Smooth muscle cell (in vitro differentiated cells): ENCODE measurements at regions not wholly inside any gene's neighbourhood (a gene's known extent, or its start where the extent isn't known, plus 50 kb on each side); places are given as distances from the start of the nearest gene placed in this dataset.

Experiments used
- DNase-seq: peaks from one replicate; lab custom pipeline; 2025; ENCODE audit not compliant: unreplicated experiment; lab: John Stamatoyannopoulos, UW
- H2AFZ ChIP-seq: fragments of 200-600 bp; sonication (generic); 2 replicates; pipeline ENCODE4 v1.6.0; 2016; ENCODE audit warnings: antibody characterized with exemption, low read depth, mild to moderate bottlenecking
- H3F3A ChIP-seq: fragments of 200-600 bp; sonication (generic); 2 replicates; pipeline ENCODE4 v1.6.0; 2017; ENCODE audit warnings: antibody characterized with exemption, low read depth
- H3K27ac ChIP-seq: fragments of 200-600 bp; sonication (generic); 2 replicates; pipeline ENCODE4 v1.5.1; 2016; ENCODE audit warnings: low read depth, mild to moderate bottlenecking
- H3K27me3 ChIP-seq: fragments of 200-600 bp; sonication (generic); 2 replicates; pipeline ENCODE4 v1.6.1; 2016; ENCODE audit warnings: low read depth, mild to moderate bottlenecking
- H3K36me3 ChIP-seq: fragments of 200-600 bp; sonication (generic); 2 replicates; pipeline ENCODE4 v1.5.1; 2016; ENCODE audit warnings: low read depth
- H3K4me1 ChIP-seq: fragments of 200-600 bp; sonication (generic); 2 replicates; pipeline ENCODE4 v1.5.1; 2016; ENCODE audit warnings: low read depth
- H3K4me2 ChIP-seq: fragments of 200-600 bp; sonication (generic); 2 replicates; pipeline ENCODE4 v1.6.0; 2016; ENCODE audit warnings: mild to moderate bottlenecking
- H3K4me3 ChIP-seq: fragments of 200-600 bp; sonication (generic); 2 replicates; pipeline ENCODE4 v1.5.1; 2016; ENCODE audit warnings: mild to moderate bottlenecking
- H3K79me2 ChIP-seq: fragments of 200-600 bp; sonication (generic); 2 replicates; pipeline ENCODE4 v1.6.0; 2016; ENCODE audit warnings: low read depth, mild to moderate bottlenecking
- H3K9ac ChIP-seq: fragments of 200-600 bp; sonication (generic); 2 replicates; pipeline ENCODE4 v1.6.0; 2016; ENCODE audit warnings: low read depth
- H3K9me3 ChIP-seq: fragments of 200-600 bp; sonication (generic); replicated peaks from 2 replicates; pipeline ENCODE4 v1.5.1; 2016; ENCODE audit warnings: low read depth
- H4K20me1 ChIP-seq: fragments of 200-600 bp; sonication (generic); 2 replicates; pipeline ENCODE4 v1.6.0; 2016; ENCODE audit warnings: low read depth
- WGBS: methylation state at CpG from one replicate; pipeline ENCODE4 v1.1.7; 2016; ENCODE audit warnings: low lambda C conversion rate; 5-methylcytosine and 5-hydroxymethylcytosine counted together
- TF ChIP-seq, protein P1 (sequence below): fragments of 200-600 bp; sonication (generic); IDR thresholded peaks from 2 replicates; pipeline ENCODE4 v1.5.1; 2017; ENCODE audit warnings: borderline replicate concordance, mild to moderate bottlenecking, antibody characterized with exemption; ENCODE audit not compliant: insufficient read depth, poor library complexity, severe bottlenecking

GRCh38 chr14:71621276-71621675, 311.0 kb upstream of the RGS6 start:
- H3K4me2 ChIP-seq = peak overlapping the region; percentile 60
- H4K20me1 ChIP-seq = no peaks in the 10 kb centered on the region
- peaks cover 10% of the 10 kb centered on the region for H3K79me2 ChIP-seq
- no peak overlapping the region for H3K4me3 ChIP-seq
- peaks cover 6% of the 10 kb centered on the region for H3K36me3 ChIP-seq
- 51% methylated on average over 4 of the region's 4 CpGs for WGBS
- no peak for DNase-seq
- no peaks in the 10 kb centered on the region for H3K9me3 ChIP-seq
- TF ChIP-seq, protein P1, sequence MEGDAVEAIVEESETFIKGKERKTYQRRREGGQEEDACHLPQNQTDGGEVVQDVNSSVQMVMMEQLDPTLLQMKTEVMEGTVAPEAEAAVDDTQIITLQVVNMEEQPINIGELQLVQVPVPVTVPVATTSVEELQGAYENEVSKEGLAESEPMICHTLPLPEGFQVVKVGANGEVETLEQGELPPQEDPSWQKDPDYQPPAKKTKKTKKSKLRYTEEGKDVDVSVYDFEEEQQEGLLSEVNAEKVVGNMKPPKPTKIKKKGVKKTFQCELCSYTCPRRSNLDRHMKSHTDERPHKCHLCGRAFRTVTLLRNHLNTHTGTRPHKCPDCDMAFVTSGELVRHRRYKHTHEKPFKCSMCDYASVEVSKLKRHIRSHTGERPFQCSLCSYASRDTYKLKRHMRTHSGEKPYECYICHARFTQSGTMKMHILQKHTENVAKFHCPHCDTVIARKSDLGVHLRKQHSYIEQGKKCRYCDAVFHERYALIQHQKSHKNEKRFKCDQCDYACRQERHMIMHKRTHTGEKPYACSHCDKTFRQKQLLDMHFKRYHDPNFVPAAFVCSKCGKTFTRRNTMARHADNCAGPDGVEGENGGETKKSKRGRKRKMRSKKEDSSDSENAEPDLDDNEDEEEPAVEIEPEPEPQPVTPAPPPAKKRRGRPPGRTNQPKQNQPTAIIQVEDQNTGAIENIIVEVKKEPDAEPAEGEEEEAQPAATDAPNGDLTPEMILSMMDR = no peak
- H3K27ac ChIP-seq = peak overlapping the region; percentile 77
- no peak overlapping the region for H3K9ac ChIP-seq
- no peaks in the 10 kb centered on the region for H3K27me3 ChIP-seq
- peaks cover 20% of the 10 kb centered on the region for H3K4me1 ChIP-seq
- H2AFZ ChIP-seq = no peak overlapping the region
- H3F3A ChIP-seq = peaks cover 12% of the 10 kb centered on the region

- peaks cover 6% of the 10 kb centered on the region for H3K36me3 ChIP-seq
- peaks cover 12% of the 10 kb centered on the region for H3F3A ChIP-seq
- no peak overlapping the region for H2AFZ ChIP-seq
- H3K27me3 ChIP-seq = no peaks in the 10 kb centered on the region
- no peaks in the 10 kb centered on the region for H3K9me3 ChIP-seq
- peaks cover 10% of the 10 kb centered on the region for H3K79me2 ChIP-seq
- 33% methylated on average over 4 of the region's 4 CpGs for WGBS
- DNase-seq = no peak
- no peak overlapping the region for H3K9ac ChIP-seq
- H3K4me2 ChIP-seq = peak overlapping the region; percentile 60
- H3K27ac ChIP-seq = peak overlapping the region; percentile 77
- TF ChIP-seq, protein P1 = no peak
- H4K20me1 ChIP-seq = no peaks in the 10 kb centered on the region
- H3K4me1 ChIP-seq = peaks cover 24% of the 10 kb centered on the region
- H3K4me3 ChIP-seq = no peak overlapping the region
Observed at GRCh38 chr14:71621980-71622605, 310.1 kb upstream of the RGS6 start.

DNA sequence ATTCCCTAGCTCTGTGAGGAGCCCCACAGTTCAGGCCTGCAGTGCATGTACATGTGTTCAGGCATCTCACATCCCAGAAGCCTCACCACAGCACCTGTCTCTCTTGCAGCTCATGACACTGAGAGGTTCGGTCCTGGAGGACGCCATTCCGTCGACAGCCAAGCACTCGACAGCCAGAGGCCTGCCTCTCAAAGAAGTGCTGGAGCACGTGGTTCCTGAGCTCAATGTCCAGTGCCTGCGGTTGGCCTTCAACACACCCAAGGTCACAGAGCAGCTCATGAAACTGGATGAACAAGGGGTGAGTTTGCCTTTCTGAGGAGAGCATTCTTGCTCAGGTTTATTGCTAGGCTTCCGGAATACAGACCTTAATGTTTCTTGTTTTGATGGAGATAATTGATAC, 308.3 kb upstream of the RGS6 start:
- no peaks in the 10 kb centered on the region for H4K20me1 ChIP-seq
- no peak overlapping the region for H2AFZ ChIP-seq
- H3K4me1 ChIP-seq = peaks cover 24% of the 10 kb centered on the region
- TF ChIP-seq, protein P1 = no peak
- DNase-seq = no peak
- no peak overlapping the region for H3K9ac ChIP-seq
- peak overlapping the region; percentile 92 for H3K27ac ChIP-seq
- WGBS = 88% methylated on average over 8 of the region's 8 CpGs
- no peak overlapping the region for H3K4me3 ChIP-seq
- peaks cover 6% of the 10 kb centered on the region for H3K36me3 ChIP-seq
- peaks cover 7% of the 10 kb centered on the region for H3K79me2 ChIP-seq
- no peaks in the 10 kb centered on the region for H3K9me3 ChIP-seq
- peaks cover 18% of the 10 kb centered on the region for H3F3A ChIP-seq
- no peaks in the 10 kb centered on the region for H3K27me3 ChIP-seq
- no peak overlapping the region for H3K4me2 ChIP-seq

- Histone ChIP-seq H4K20me1 (no peaks in the 10 kb centered on the region), H3K27me3 (no peaks in the 10 kb centered on the region), H2AFZ (no peak overlapping the region), H3K36me3 (peaks cover 6% of the 10 kb centered on the region), H3K27ac (peak overlapping the region; percentile 92), H3K4me3 (no peak overlapping the region), H3K4me2 (peak overlapping the region; percentile 73), H3K4me1 (peaks cover 24% of the 10 kb centered on the region), H3K79me2 (peaks cover 7% of the 10 kb centered on the region), H3F3A (peaks cover 18% of the 10 kb centered on the region), H3K9me3 (no peaks in the 10 kb centered on the region), H3K9ac (no peak overlapping the region)
- TF ChIP-seq, protein P1 = no peak
- no peak for DNase-seq
- 82% methylated on average over 6 of the region's 6 CpGs for WGBS
Observed at GRCh38 chr14:71625175-71625574, 307.1 kb upstream of the RGS6 start.
